ENCODE measurements at regions not wholly inside any gene's neighbourhood (a gene's known extent, or its start where the extent isn't known, plus 50 kb on each side); places are given as distances from the start of the nearest gene placed in this dataset.

DNA sequence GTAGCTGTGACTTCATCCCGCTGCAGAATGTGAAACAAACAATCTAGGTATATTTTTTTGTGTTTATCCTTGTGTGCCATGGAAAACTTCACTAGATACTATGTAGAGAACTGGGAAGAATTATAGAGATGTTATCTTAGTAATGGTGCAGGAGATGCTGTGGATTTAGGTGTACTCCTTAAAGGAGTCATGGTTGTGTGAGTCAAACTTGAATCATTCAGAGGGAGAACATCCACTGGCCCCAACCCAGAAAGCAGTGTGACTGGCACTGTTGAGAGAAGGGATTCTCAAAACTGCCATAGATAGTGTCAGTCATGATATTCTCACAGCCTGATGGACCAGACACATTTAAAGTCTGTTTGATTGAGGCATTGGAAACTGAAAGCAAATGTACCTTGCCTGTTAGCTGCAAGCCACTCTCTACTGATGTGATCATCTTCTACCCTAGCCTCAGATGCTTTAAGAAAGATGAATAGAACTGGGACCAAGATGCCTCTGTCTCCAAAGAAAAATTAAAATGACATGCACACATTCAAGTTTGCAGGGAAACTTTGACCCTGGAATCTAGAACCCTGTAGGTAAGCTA, 754.6 kb downstream of the MRPL39 start:
- Histone ChIP-seq H3K4me2 (ENCODE audit: low read length) (no peak overlapping the region), H3K27ac (ENCODE audit: low read length) (no peak overlapping the region), H3K9ac (ENCODE audit: low read length) (no peak overlapping the region), H4K20me1 (ENCODE audit: insufficient read depth, low read length) (no peaks in the 10 kb centered on the region), H3K79me2 (ENCODE audit: low read length) (no peaks in the 10 kb centered on the region), H3K27me3 (ENCODE audit: low read depth, low read length) (no peaks in the 10 kb centered on the region), H3K4me1 (ENCODE audit: low read length) (no peaks in the 10 kb centered on the region), H3K4me3 (ENCODE audit: low read length) (no peak overlapping the region), H2AFZ (ENCODE audit: low read depth, low read length) (no peak overlapping the region), H3K36me3 (replicated peaks; ENCODE audit: low read depth, low read length) (no peaks in the 10 kb centered on the region), H3K9me3 (ENCODE audit: insufficient read depth, low read length) (no peaks in the 10 kb centered on the region)
- no peak for TF ChIP-seq EZH2phosphoT487 (IDR thresholded peaks at IDR 0.05; ENCODE audit: low read depth)
- TF ChIP-seq, protein P1, sequence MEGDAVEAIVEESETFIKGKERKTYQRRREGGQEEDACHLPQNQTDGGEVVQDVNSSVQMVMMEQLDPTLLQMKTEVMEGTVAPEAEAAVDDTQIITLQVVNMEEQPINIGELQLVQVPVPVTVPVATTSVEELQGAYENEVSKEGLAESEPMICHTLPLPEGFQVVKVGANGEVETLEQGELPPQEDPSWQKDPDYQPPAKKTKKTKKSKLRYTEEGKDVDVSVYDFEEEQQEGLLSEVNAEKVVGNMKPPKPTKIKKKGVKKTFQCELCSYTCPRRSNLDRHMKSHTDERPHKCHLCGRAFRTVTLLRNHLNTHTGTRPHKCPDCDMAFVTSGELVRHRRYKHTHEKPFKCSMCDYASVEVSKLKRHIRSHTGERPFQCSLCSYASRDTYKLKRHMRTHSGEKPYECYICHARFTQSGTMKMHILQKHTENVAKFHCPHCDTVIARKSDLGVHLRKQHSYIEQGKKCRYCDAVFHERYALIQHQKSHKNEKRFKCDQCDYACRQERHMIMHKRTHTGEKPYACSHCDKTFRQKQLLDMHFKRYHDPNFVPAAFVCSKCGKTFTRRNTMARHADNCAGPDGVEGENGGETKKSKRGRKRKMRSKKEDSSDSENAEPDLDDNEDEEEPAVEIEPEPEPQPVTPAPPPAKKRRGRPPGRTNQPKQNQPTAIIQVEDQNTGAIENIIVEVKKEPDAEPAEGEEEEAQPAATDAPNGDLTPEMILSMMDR (IDR thresholded peaks at IDR 0.05; ENCODE audit: low read depth, low read length) = no peak

- H3K79me2 ChIP-seq (ENCODE audit: low read length) = no peaks in the 10 kb centered on the region
- no peak overlapping the region for H3K4me2 ChIP-seq (ENCODE audit: low read length)
- no peaks in the 10 kb centered on the region for H3K4me1 ChIP-seq (ENCODE audit: low read length)
- H4K20me1 ChIP-seq (ENCODE audit: insufficient read depth, low read length) = no peaks in the 10 kb centered on the region
- H3K27me3 ChIP-seq (ENCODE audit: low read depth, low read length) = no peaks in the 10 kb centered on the region
- H3K4me3 ChIP-seq (ENCODE audit: low read length) = no peak overlapping the region
- H3K9me3 ChIP-seq (ENCODE audit: insufficient read depth, low read length) = no peaks in the 10 kb centered on the region
- no peak overlapping the region for H3K27ac ChIP-seq (ENCODE audit: low read length)
- H3K9ac ChIP-seq (ENCODE audit: low read length) = no peak overlapping the region
- TF ChIP-seq, protein P1 (IDR thresholded peaks at IDR 0.05; ENCODE audit: low read depth, low read length) = no peak
- TF ChIP-seq EZH2phosphoT487 (IDR thresholded peaks at IDR 0.05; ENCODE audit: low read depth) = no peak
- H3K36me3 ChIP-seq (replicated peaks; ENCODE audit: low read depth, low read length) = no peaks in the 10 kb centered on the region
- no peak overlapping the region for H2AFZ ChIP-seq (ENCODE audit: low read depth, low read length)
Observed at GRCh38 chr21:24850121-24850520, 757.2 kb downstream of the MRPL39 start.

DNA sequence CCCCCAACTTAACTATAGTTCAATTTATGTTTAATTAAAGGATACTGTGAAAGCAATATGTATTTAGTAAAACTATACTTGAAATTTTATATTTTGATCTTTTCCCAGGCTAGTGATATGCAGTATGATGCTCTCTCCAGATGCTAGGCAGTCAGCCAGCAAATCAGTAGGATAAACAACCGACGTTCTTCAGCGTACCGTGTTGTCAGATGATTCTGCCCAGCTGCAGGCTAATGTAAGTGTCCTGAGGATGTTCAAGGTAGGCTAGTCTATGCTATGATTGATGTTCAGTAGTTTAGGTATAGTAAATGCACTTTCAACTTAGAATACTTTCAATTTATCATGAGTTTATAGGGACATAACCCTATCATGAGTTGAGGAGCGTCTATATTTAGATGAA, 762.6 kb downstream of the MRPL39 start:
- TF ChIP-seq EZH2phosphoT487 (IDR thresholded peaks at IDR 0.05; ENCODE audit: low read depth) = no peak
- TF ChIP-seq, protein P1 (IDR thresholded peaks at IDR 0.05; ENCODE audit: low read depth, low read length) = no peak
- Histone ChIP-seq H3K9ac (ENCODE audit: low read length) (no peak overlapping the region), H3K79me2 (ENCODE audit: low read length) (no peaks in the 10 kb centered on the region), H3K27me3 (ENCODE audit: low read depth, low read length) (no peaks in the 10 kb centered on the region), H3K4me1 (ENCODE audit: low read length) (no peaks in the 10 kb centered on the region), H3K27ac (ENCODE audit: low read length) (no peak overlapping the region), H3K4me2 (ENCODE audit: low read length) (no peak overlapping the region), H3K36me3 (replicated peaks; ENCODE audit: low read depth, low read length) (no peaks in the 10 kb centered on the region), H2AFZ (ENCODE audit: low read depth, low read length) (no peak overlapping the region), H3K4me3 (ENCODE audit: low read length) (no peak overlapping the region), H4K20me1 (ENCODE audit: insufficient read depth, low read length) (no peaks in the 10 kb centered on the region), H3K9me3 (ENCODE audit: insufficient read depth, low read length) (no peaks in the 10 kb centered on the region)

DNA sequence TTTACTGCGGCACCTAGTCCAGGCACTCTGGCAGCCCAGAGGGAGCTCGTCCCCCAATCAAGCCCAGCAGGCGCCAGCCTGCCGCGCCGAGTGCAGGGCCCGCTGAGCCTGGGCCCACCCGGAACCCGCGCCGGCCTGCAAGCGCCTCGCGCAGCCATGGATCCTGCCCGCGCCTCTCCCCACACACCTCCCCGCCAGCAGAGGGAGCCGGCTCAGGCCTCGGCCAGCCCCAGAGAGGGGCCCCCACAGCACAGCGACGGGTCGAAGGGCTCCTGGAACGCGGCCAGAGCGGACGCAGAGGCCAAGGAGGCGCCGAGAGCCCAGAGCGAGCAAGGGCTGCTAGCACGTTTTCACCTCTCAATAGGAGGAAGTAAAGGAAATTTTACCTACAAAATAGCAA, 767.0 kb downstream of the MRPL39 start:
- Histone ChIP-seq H3K4me1 (ENCODE audit: low read length) (no peaks in the 10 kb centered on the region), H3K79me2 (ENCODE audit: low read length) (no peaks in the 10 kb centered on the region), H3K27me3 (ENCODE audit: low read depth, low read length) (no peaks in the 10 kb centered on the region), H3K27ac (ENCODE audit: low read length) (no peak overlapping the region), H3K9ac (ENCODE audit: low read length) (no peak overlapping the region), H3K36me3 (replicated peaks; ENCODE audit: low read depth, low read length) (no peaks in the 10 kb centered on the region), H3K4me2 (ENCODE audit: low read length) (no peak overlapping the region), H3K4me3 (ENCODE audit: low read length) (no peak overlapping the region), H4K20me1 (ENCODE audit: insufficient read depth, low read length) (no peaks in the 10 kb centered on the region), H3K9me3 (ENCODE audit: insufficient read depth, low read length) (no peaks in the 10 kb centered on the region), H2AFZ (ENCODE audit: low read depth, low read length) (no peak overlapping the region)
- TF ChIP-seq EZH2phosphoT487 (IDR thresholded peaks at IDR 0.05; ENCODE audit: low read depth) = no peak
- TF ChIP-seq, protein P1 (IDR thresholded peaks at IDR 0.05; ENCODE audit: low read depth, low read length) = no peak

Data from OCI-LY3 (cell line).